ENCODE measurements at regions not wholly inside any gene's neighbourhood (a gene's known extent, or its start where the extent isn't known, plus 50 kb on each side); places are given as distances from the start of the nearest gene placed in this dataset.

- ATAC-seq: no peak
These were observed 241.2 kb upstream of the TANK start for GRCh38 chr2:160918906-160919503.

GRCh38 chr2:160920061-160920460, 240.2 kb upstream of the TANK start:
- intact Hi-C loops (cut with DNase I): no loop called here
- DNase-seq (ENCODE audit: low spot score): no peak

More at GRCh38 chr2:160918906-160919503, 241.2 kb upstream of the TANK start:
- peak; percentile 62 for DNase-seq (ENCODE audit: low spot score)
- intact Hi-C loops (cut with DNase I): no loop called here

GRCh38 chr2:160920791-160921303, 239.4 kb upstream of the TANK start:
- ATAC-seq (peak; percentile 95), DNase-seq (ENCODE audit: low spot score) (peak; percentile 64)
- intact Hi-C loops (cut with DNase I): no loop called here

More at GRCh38 chr2:160920061-160920460, 240.2 kb upstream of the TANK start:
- ATAC-seq: peak; percentile 51

- intact Hi-C loops (cut with DNase I): no loop called here
- peak; percentile 40 for ATAC-seq
- DNase-seq (ENCODE audit: low spot score): peak; percentile 58
These were observed 238.8 kb upstream of the TANK start for GRCh38 chr2:160921386-160921964.

- ATAC-seq: no peak
- intact Hi-C loops (cut with DNase I): no loop called here
- no peak for DNase-seq (ENCODE audit: low spot score)
These were observed 235.3 kb upstream of the TANK start for GRCh38 chr2:160924936-160925353.

- ATAC-seq: no peak
- intact Hi-C loops (cut with DNase I): no loop called here
- no peak for DNase-seq (ENCODE audit: low spot score)
These were observed 234.3 kb upstream of the TANK start for GRCh38 chr2:160925956-160926355.

- no peak for DNase-seq (ENCODE audit: low spot score)
- ATAC-seq: no peak
- intact Hi-C loops (cut with DNase I): no loop called here
These were observed 232.9 kb upstream of the TANK start for GRCh38 chr2:160927324-160927723.

GRCh38 chr2:160928854-160929301, 231.3 kb upstream of the TANK start:
- intact Hi-C loops (cut with DNase I): no loop called here
- ATAC-seq: peak; percentile 78
- no peak for DNase-seq (ENCODE audit: low spot score)

GRCh38 chr2:160931531-160931930, 228.7 kb upstream of the TANK start:
- DNase-seq (ENCODE audit: low spot score) (no peak), ATAC-seq (no peak)
- intact Hi-C loops (cut with DNase I): no loop called here

GRCh38 chr2:160932960-160933359, 227.3 kb upstream of the TANK start:
- intact Hi-C loops (cut with DNase I): no loop called here

GRCh38 chr2:160934263-160934662, 226.0 kb upstream of the TANK start:
- DNase-seq (ENCODE audit: low spot score): no peak
- intact Hi-C loops (cut with DNase I): no loop called here
- no peak for ATAC-seq

More at GRCh38 chr2:160932960-160933359, 227.3 kb upstream of the TANK start:
- DNase-seq (ENCODE audit: low spot score) (no peak), ATAC-seq (no peak)

GRCh38 chr2:160934991-160935390, 225.2 kb upstream of the TANK start:
- ATAC-seq (no peak), DNase-seq (ENCODE audit: low spot score) (no peak)
- intact Hi-C loops (cut with DNase I): no loop called here

GRCh38 chr2:160936044-160936806, 224.0 kb upstream of the TANK start:
- intact Hi-C loops (cut with DNase I): no loop called here
- no peak for ATAC-seq
- DNase-seq (ENCODE audit: low spot score): no peak

GRCh38 chr2:160940271-160940670, 220.0 kb upstream of the TANK start:
- ATAC-seq: no peak
- intact Hi-C loops (cut with DNase I): no loop called here

GRCh38 chr2:160940699-160941098, 219.5 kb upstream of the TANK start:
- DNase-seq (ENCODE audit: low spot score) (no peak), ATAC-seq (peak; percentile 53)
- intact Hi-C loops (cut with DNase I): no loop called here

More at GRCh38 chr2:160940271-160940670, 220.0 kb upstream of the TANK start:
- no peak for DNase-seq (ENCODE audit: low spot score)

- intact Hi-C loops (cut with DNase I): no loop called here
- DNase-seq (ENCODE audit: low spot score) (no peak), ATAC-seq (no peak)
These were observed 218.9 kb upstream of the TANK start for GRCh38 chr2:160941290-160941846.

GRCh38 chr2:160942476-160943142, 217.6 kb upstream of the TANK start:
- ATAC-seq (peak; percentile 57), DNase-seq (ENCODE audit: low spot score) (no peak)
- intact Hi-C loops (cut with DNase I): no loop called here

- DNase-seq (ENCODE audit: low spot score) (no peak), ATAC-seq (no peak)
- intact Hi-C loops (cut with DNase I): no loop called here
These were observed 216.8 kb upstream of the TANK start for GRCh38 chr2:160943414-160943813.
